CD14-positive monocyte (primary cell): ENCODE measurements at regions not wholly inside any gene's neighbourhood (a gene's known extent, or its start where the extent isn't known, plus 50 kb on each side); places are given as distances from the start of the nearest gene placed in this dataset.

ENCODE experiments used
- DNase-seq, 3 donors: peaks; one replicate each; pipeline ENCODE4 v3.0.0-alpha.2; 2011 to 2022
- H2AFZ ChIP-seq: 2 replicates; pipeline ENCODE4 v1.6.0; 2012; ENCODE audit warnings: mild to moderate bottlenecking, low read depth, low read length, inconsistent platforms; ENCODE audit not compliant: insufficient read depth, poor library complexity, severe bottlenecking
- H3K27ac ChIP-seq, 2 donors: 1 replicate in 1 of 2; 2 replicates in 1 of 2; pipeline ENCODE4 v1.5.1; 2012 to 2013; ENCODE audit warnings: low read length in 2 of 2, control low read depth in 1 of 2, inconsistent platforms in 1 of 2, low read depth in 1 of 2, mild to moderate bottlenecking in 1 of 2
- H3K27me3 ChIP-seq, 2 donors: one replicate each; pipeline versions ENCODE4 v1.6.0 to v1.6.1; 2011 to 2013; ENCODE audit warnings: low read length in 2 of 2; ENCODE audit not compliant: control insufficient read depth in 2 of 2, insufficient read depth in 2 of 2
- H3K36me3 ChIP-seq, 2 donors: replicated peaks in 1 of 2; 1 replicate in 1 of 2; 2 replicates in 1 of 2; pipeline versions ENCODE4 v1.5.1 to v1.6.1; 2012 to 2013; ENCODE audit warnings: low read length in 2 of 2, control low read depth in 1 of 2, inconsistent platforms in 1 of 2, mild to moderate bottlenecking in 1 of 2; ENCODE audit not compliant: insufficient read depth in 2 of 2, control insufficient read depth in 1 of 2
- H3K4me1 ChIP-seq, 2 donors: 1 replicate in 1 of 2; 2 replicates in 1 of 2; pipeline versions ENCODE4 v1.5.1 to v1.6.1; 2012 to 2013; ENCODE audit warnings: low read length in 2 of 2, control low read depth in 1 of 2, inconsistent platforms in 1 of 2, mild to moderate bottlenecking in 1 of 2, moderate library complexity in 1 of 2; ENCODE audit not compliant: insufficient read depth in 2 of 2, control insufficient read depth in 1 of 2
- H3K4me2 ChIP-seq: replicated peaks from 2 replicates; pipeline ENCODE3; 2012; ENCODE audit warnings: low read length, moderate library complexity, mild to moderate bottlenecking; ENCODE audit not compliant: poor library complexity, severe bottlenecking; ENCODE audit errors: extremely low read depth
- H3K4me3 ChIP-seq, 3 experiments: fragments of 200-600 bp in 1 of 3; sonication (generic) in 1 of 3; replicated peaks in 1 of 3; 1 replicate in 2 of 3; 2 replicates in 1 of 3; pipeline ENCODE4 v1.5.1; 2011 to 2013; ENCODE audit warnings: low read length in 3 of 3, mild to moderate bottlenecking in 3 of 3, control low read depth in 2 of 3, low read depth in 2 of 3, inconsistent platforms in 1 of 3, moderate library complexity in 1 of 3
- H3K79me2 ChIP-seq: 2 replicates; pipeline ENCODE4 v1.6.0; 2012; ENCODE audit warnings: mild to moderate bottlenecking, control low read depth, inconsistent platforms, low read length, moderate library complexity; ENCODE audit not compliant: insufficient read depth
- H3K9ac ChIP-seq: 2 replicates; pipeline ENCODE4 v1.6.0; 2017; ENCODE audit warnings: low read length, mild to moderate bottlenecking; ENCODE audit not compliant: insufficient read depth, poor library complexity, severe bottlenecking
- H3K9me3 ChIP-seq, 2 donors: replicated peaks in 1 of 2; 1 replicate in 1 of 2; 2 replicates in 1 of 2; pipeline versions ENCODE4 v1.5.1 to v1.6.1; 2012 to 2013; ENCODE audit warnings: low read length in 2 of 2, control low read depth in 1 of 2; ENCODE audit not compliant: control insufficient read depth in 1 of 2, insufficient read depth in 1 of 2
- H4K20me1 ChIP-seq: 2 replicates; pipeline ENCODE4 v1.6.0; 2012; ENCODE audit warnings: mild to moderate bottlenecking, low read length, control low read depth, moderate library complexity; ENCODE audit not compliant: insufficient read depth
- H3K27ac Mint-ChIP-seq, 7 donors: one replicate each; pipeline ENCODE4 v1.8.0; 2020; ENCODE audit warnings: mild to moderate bottlenecking in 7 of 7, mixed read lengths in 7 of 7, moderate library complexity in 6 of 7, inconsistent platforms in 2 of 7
- H3K27me3 Mint-ChIP-seq, 3 donors: one replicate each; pipeline ENCODE4 v1.8.0; 2021 to 2022; ENCODE audit warnings: low read depth in 3 of 3, mild to moderate bottlenecking in 3 of 3, mixed read lengths in 3 of 3, moderate library complexity in 3 of 3, inconsistent platforms in 1 of 3
- H3K36me3 Mint-ChIP-seq, 2 donors: one replicate each; pipeline ENCODE4 v1.8.0; 2020; ENCODE audit warnings: mixed read lengths in 2 of 2, inconsistent platforms in 1 of 2, mild to moderate bottlenecking in 1 of 2
- H3K4me1 Mint-ChIP-seq: one replicate; pipeline ENCODE4 v1.8.0; 2020; ENCODE audit warnings: mild to moderate bottlenecking, mixed read lengths
- H3K4me3 Mint-ChIP-seq, 2 donors: one replicate each; pipeline ENCODE4 v1.8.0; 2020; ENCODE audit warnings: mild to moderate bottlenecking in 2 of 2, mixed read lengths in 2 of 2, moderate library complexity in 1 of 2
- H3K9me3 Mint-ChIP-seq, 7 donors: one replicate each; pipeline ENCODE4 v1.8.0; 2020 to 2022; ENCODE audit warnings: mixed read lengths in 7 of 7, mild to moderate bottlenecking in 6 of 7, moderate library complexity in 6 of 7, inconsistent platforms in 2 of 7
- WGBS: methylation state at CpG from one replicate; pipeline ENCODE4 v1.1.5; 2013; ENCODE audit warnings: missing lambda C conversion rate; ENCODE audit not compliant: insufficient coverage; 5-methylcytosine and 5-hydroxymethylcytosine counted together
- intact Hi-C, 2 donors: fragments of 100-400 bp; cut with micrococcal nuclease; formaldehyde crosslinking; loops; one replicate each; pipeline versions ENCODE4 v1.15.0 to v1.15.1; 2023
- TF ChIP-seq, protein P1 (sequence below): fragments of 200-600 bp; IDR thresholded peaks from one replicate; pipeline ENCODE4 v1.8.0; 2022; ENCODE audit warnings: antibody characterized with exemption, mild to moderate bottlenecking

DNA sequence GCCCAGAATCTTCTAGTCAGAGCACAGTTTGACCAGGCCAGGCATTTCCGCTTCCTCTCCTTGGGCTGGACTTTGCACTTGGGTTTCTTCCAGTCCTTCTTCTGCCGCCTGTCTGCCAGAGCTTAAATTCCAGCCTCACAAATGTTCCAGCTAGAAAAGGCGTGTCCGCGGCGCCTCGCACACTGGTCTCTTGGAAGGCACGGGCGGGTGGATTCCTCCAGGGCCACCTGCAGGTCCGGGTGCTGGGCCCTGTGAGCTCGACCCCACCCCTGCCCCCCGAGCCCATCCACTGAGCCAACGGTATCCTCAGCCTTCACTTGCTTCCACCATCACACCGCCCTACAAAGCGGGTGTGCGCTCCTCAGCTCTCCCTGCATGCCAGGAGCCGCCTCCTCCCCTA, 2026.5 kb downstream of the TP53TG3F start:
- no peaks in the 10 kb centered on the region for H3K27me3 Mint-ChIP-seq
- H3K9me3 ChIP-seq = peaks cover 22 to 25% of the 10 kb centered on the region in 2 donors

DNA sequence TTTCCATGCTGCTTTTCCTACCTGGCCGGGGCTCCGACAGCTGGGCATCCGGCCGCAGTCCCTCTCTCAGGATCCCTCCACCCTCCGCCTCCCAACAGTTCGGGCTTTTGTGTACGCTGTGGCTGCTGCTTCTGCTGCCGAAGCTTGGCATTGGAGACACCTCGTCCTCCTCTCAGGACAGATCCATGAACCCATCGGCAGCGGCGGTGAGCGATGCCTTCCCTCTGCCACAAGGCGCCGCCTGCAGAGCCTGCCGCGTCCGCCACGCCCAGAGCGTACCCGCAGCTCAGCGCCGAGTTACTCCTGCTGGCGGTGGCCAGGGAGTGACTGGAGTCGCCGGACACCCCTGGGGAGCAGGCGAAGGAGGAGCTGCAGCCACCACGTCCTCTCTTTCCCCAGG, 2032.8 kb downstream of the TP53TG3F start:
- Histone ChIP-seq H3K27ac (no peak overlapping the region), H3K4me3 (no peak overlapping the region), H3K9ac (no peak overlapping the region), H4K20me1 (no peaks in the 10 kb centered on the region), H3K79me2 (no peaks in the 10 kb centered on the region), H3K9me3 (peaks cover 18 to 20% of the 10 kb centered on the region in 2 donors), H3K27me3 (no peaks in the 10 kb centered on the region), H3K4me2 (no peak overlapping the region), H3K4me1 (no peaks in the 10 kb centered on the region), H2AFZ (no peak overlapping the region), H3K36me3 (no peaks in the 10 kb centered on the region)
- peak overlapping the region in 1 of 7 donors; percentile 6 for H3K27ac Mint-ChIP-seq
- 57% methylated on average over 26 of the region's 28 CpGs for WGBS
- TF ChIP-seq, protein P1, sequence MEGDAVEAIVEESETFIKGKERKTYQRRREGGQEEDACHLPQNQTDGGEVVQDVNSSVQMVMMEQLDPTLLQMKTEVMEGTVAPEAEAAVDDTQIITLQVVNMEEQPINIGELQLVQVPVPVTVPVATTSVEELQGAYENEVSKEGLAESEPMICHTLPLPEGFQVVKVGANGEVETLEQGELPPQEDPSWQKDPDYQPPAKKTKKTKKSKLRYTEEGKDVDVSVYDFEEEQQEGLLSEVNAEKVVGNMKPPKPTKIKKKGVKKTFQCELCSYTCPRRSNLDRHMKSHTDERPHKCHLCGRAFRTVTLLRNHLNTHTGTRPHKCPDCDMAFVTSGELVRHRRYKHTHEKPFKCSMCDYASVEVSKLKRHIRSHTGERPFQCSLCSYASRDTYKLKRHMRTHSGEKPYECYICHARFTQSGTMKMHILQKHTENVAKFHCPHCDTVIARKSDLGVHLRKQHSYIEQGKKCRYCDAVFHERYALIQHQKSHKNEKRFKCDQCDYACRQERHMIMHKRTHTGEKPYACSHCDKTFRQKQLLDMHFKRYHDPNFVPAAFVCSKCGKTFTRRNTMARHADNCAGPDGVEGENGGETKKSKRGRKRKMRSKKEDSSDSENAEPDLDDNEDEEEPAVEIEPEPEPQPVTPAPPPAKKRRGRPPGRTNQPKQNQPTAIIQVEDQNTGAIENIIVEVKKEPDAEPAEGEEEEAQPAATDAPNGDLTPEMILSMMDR = no peak
- H3K27me3 Mint-ChIP-seq = no peaks in the 10 kb centered on the region
- no peak for DNase-seq
- H3K36me3 Mint-ChIP-seq = no peaks in the 10 kb centered on the region
- no peak overlapping the region for H3K4me3 Mint-ChIP-seq
- intact Hi-C loops = no loop called here
- H3K4me1 Mint-ChIP-seq = no peaks in the 10 kb centered on the region
- H3K9me3 Mint-ChIP-seq = peaks cover 2 to 26% (median 11%) of the 10 kb centered on the region in 7 donors

More for the DNA sequence above, 2026.5 kb downstream of the TP53TG3F start:
- Mint-ChIP-seq H3K4me1 (no peaks in the 10 kb centered on the region), H3K4me3 (no peak overlapping the region), H3K9me3 (peaks cover 4 to 30% (median 10%) of the 10 kb centered on the region in 7 donors), H3K36me3 (no peaks in the 10 kb centered on the region), H3K27ac (no peak overlapping the region)
- no peak for DNase-seq
- Histone ChIP-seq H3K27ac (no peak overlapping the region), H3K36me3 (no peaks in the 10 kb centered on the region), H3K4me3 (no peak overlapping the region), H3K79me2 (no peaks in the 10 kb centered on the region), H3K4me2 (no peak overlapping the region), H3K9ac (no peak overlapping the region), H4K20me1 (no peaks in the 10 kb centered on the region), H2AFZ (no peak overlapping the region), H3K4me1 (no peaks in the 10 kb centered on the region), H3K27me3 (no peaks in the 10 kb centered on the region)
- TF ChIP-seq, protein P1 = no peak
- intact Hi-C loops = no loop called here
- 79% methylated on average over 16 of the region's 17 CpGs for WGBS
